ENCODE measurements at regions not wholly inside any gene's neighbourhood (a gene's known extent, or its start where the extent isn't known, plus 50 kb on each side); places are given as distances from the start of the nearest gene placed in this dataset.

DNA sequence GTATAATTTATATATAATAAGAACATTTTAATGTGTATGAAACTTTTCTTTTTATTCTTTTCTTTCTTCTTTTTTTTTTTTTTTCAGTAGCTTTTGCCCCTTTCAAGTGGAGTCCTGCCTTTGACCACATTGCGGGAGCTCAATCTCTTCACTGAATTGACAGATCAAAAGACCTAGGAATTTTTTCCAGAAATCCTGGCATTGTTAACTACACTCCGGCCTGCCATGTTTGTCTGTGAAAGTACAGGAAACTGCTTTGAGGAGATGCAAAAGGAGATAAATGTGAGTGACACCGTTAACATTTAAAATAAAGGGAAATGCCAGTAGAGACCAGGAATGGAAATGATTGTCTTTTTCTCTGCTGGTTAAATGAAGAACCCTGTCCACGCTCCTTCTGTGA, 159.3 kb upstream of the VCX3A start:
- no TSS peak for BruUV-seq (replicated peaks)
- Histone ChIP-seq H3K4me3 (ENCODE audit: low read depth, low read length) (no peak overlapping the region), H3K27me3 (replicated peaks; ENCODE audit: control insufficient read depth, insufficient read depth, low read length) (no peaks in the 10 kb centered on the region), H3K36me3 (ENCODE audit: control insufficient read depth, insufficient read depth, low read length) (no peaks in the 10 kb centered on the region), H3K4me1 (no peaks in the 10 kb centered on the region), H3K9me3 (no peaks in the 10 kb centered on the region)
- no peak for DNase-seq
- intact Hi-C loops (cut with micrococcal nuclease; ENCODE audit: unreplicated experiment), result no loop called here
- no peak overlapping the region for H3K27ac Mint-ChIP-seq (ENCODE audit: unreplicated experiment)
- POLR2A ChIA-PET, result no interaction called here
- no peaks in the 10 kb centered on the region for H3K36me3 Mint-ChIP-seq (ENCODE audit: insufficient read depth, unreplicated experiment)
- CTCF ChIA-PET, result no interaction called here
- no peaks in the 10 kb centered on the region for H3K4me1 Mint-ChIP-seq (ENCODE audit: low read depth, unreplicated experiment)
- no peak for TF ChIP-seq CTCF (IDR thresholded peaks at IDR 0.05; ENCODE audit: insufficient read depth in 1 of 2, low read depth in 1 of 2, low read length in 1 of 2, severe bottlenecking in 1 of 2, unreplicated experiment in 1 of 2)
- no peak overlapping the region for H3K4me3 Mint-ChIP-seq (ENCODE audit: unreplicated experiment)
- peaks cover 8% of the 10 kb centered on the region for H3K9me3 Mint-ChIP-seq (ENCODE audit: unreplicated experiment)
- H3K27me3 Mint-ChIP-seq (ENCODE audit: insufficient read depth, unreplicated experiment), result no peaks in the 10 kb centered on the region

DNA sequence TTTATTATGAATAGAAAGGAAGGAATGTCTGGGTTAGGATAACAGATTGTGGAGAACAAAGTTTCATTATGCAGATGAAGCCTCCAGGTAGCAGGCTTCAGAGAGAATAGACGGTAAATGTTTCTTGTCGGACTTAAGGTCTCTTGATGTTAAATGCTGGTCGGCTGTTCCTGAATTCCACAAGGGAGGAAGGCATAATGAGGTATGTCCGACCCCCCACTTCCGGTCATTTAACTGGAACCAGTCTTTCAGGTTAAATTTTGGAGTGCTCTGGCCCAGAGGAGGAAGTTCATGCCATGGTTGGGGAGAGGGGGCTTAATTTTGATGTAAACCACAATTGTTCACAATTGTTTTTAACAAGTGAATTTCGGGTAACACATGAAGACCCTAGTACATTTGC, 158.1 kb upstream of the VCX3A start:
- no peaks in the 10 kb centered on the region for H3K27me3 ChIP-seq (replicated peaks; ENCODE audit: control insufficient read depth, insufficient read depth, low read length)
- TF ChIP-seq CTCF (IDR thresholded peaks at IDR 0.05; ENCODE audit: insufficient read depth in 1 of 2, low read depth in 1 of 2, low read length in 1 of 2, severe bottlenecking in 1 of 2, unreplicated experiment in 1 of 2), result no peak
- Mint-ChIP-seq H3K4me3 (ENCODE audit: unreplicated experiment) (no peak overlapping the region), H3K36me3 (ENCODE audit: insufficient read depth, unreplicated experiment) (no peaks in the 10 kb centered on the region), H3K4me1 (ENCODE audit: low read depth, unreplicated experiment) (no peaks in the 10 kb centered on the region), H3K9me3 (ENCODE audit: unreplicated experiment) (no peaks in the 10 kb centered on the region), H3K27me3 (ENCODE audit: insufficient read depth, unreplicated experiment) (no peaks in the 10 kb centered on the region), H3K27ac (ENCODE audit: unreplicated experiment) (no peak overlapping the region)
- DNase-seq, result no peak
- H3K36me3 ChIP-seq (ENCODE audit: control insufficient read depth, insufficient read depth, low read length), result no peaks in the 10 kb centered on the region
- no peaks in the 10 kb centered on the region for H3K4me1 ChIP-seq
- H3K4me3 ChIP-seq (ENCODE audit: low read depth, low read length), result no peak overlapping the region
- intact Hi-C loops (cut with micrococcal nuclease; ENCODE audit: unreplicated experiment), result no loop called here
- ChIA-PET CTCF (no interaction called here), POLR2A (no interaction called here)
- H3K9me3 ChIP-seq, result no peaks in the 10 kb centered on the region
- no TSS peak for BruUV-seq (replicated peaks)

- Mint-ChIP-seq H3K27me3 (ENCODE audit: insufficient read depth, unreplicated experiment) (no peaks in the 10 kb centered on the region), H3K4me3 (ENCODE audit: unreplicated experiment) (no peak overlapping the region), H3K9me3 (ENCODE audit: unreplicated experiment) (no peaks in the 10 kb centered on the region), H3K36me3 (ENCODE audit: insufficient read depth, unreplicated experiment) (no peaks in the 10 kb centered on the region), H3K27ac (ENCODE audit: unreplicated experiment) (no peak overlapping the region), H3K4me1 (ENCODE audit: low read depth, unreplicated experiment) (peaks cover 6% of the 10 kb centered on the region)
- intact Hi-C loops (cut with micrococcal nuclease; ENCODE audit: unreplicated experiment), result no loop called here
- Histone ChIP-seq H3K36me3 (ENCODE audit: control insufficient read depth, insufficient read depth, low read length) (no peaks in the 10 kb centered on the region), H3K4me3 (ENCODE audit: low read depth, low read length) (no peak overlapping the region), H3K9me3 (no peaks in the 10 kb centered on the region), H3K4me1 (0 out of 2 replicates have a peak, but pooled peaks cover 5% of the 10 kb centered on the region), H3K27me3 (replicated peaks; ENCODE audit: control insufficient read depth, insufficient read depth, low read length) (no peaks in the 10 kb centered on the region)
- ChIA-PET POLR2A (no interaction called here), CTCF (no interaction called here)
- TF ChIP-seq CTCF (IDR thresholded peaks at IDR 0.05; ENCODE audit: insufficient read depth in 1 of 2, low read depth in 1 of 2, low read length in 1 of 2, severe bottlenecking in 1 of 2, unreplicated experiment in 1 of 2), result no peak
- peak in 1 of 2 experiments; percentile 1 for DNase-seq
- BruUV-seq (replicated peaks), result no TSS peak
Observed at GRCh38 chrX:6685489-6685888, 150.6 kb upstream of the VCX3A start.

All from Caco-2 (cell line).